Vagina (tissue), 2 donors: ENCODE measurements at regions not wholly inside any gene's neighbourhood (a gene's known extent, or its start where the extent isn't known, plus 50 kb on each side); places are given as distances from the start of the nearest gene placed in this dataset.

ENCODE experiments used
- DNase-seq, 2 donors: peaks; one replicate each; pipeline ENCODE4 v3.0.0-alpha.2; 2017; ENCODE audit errors: extremely low spot score in 2 of 2
- H3K27ac ChIP-seq: fragments of 200-600 bp; sonication (generic); one replicate; pipeline ENCODE4 v1.5.1; 2019
- H3K27me3 ChIP-seq: fragments of 200-600 bp; sonication (generic); one replicate; pipeline ENCODE4 v1.5.1; 2019
- H3K36me3 ChIP-seq, 2 donors: fragments of 200-600 bp; sonication (generic); one replicate each; pipeline ENCODE4 v1.5.1; 2017 to 2019
- H3K4me1 ChIP-seq: fragments of 200-600 bp; sonication (generic); one replicate; pipeline ENCODE4 v1.5.1; 2019
- H3K4me3 ChIP-seq, 2 donors: fragments of 200-600 bp; sonication (generic); 1 replicate in 1 of 2; 2 replicates in 1 of 2; pipeline ENCODE4 v1.5.1; 2016 to 2019
- H3K9me3 ChIP-seq: fragments of 200-600 bp; sonication (generic); one replicate; pipeline ENCODE4 v1.5.1; 2019
- POLR2A ChIP-seq, 2 donors: fragments of 450-650 bp; IDR thresholded peaks; one replicate each; pipeline ENCODE4 v1.6.1; 2017; ENCODE audit warnings: antibody characterized with exemption in 2 of 2, mild to moderate bottlenecking in 2 of 2, moderate library complexity in 2 of 2
- POLR2AphosphoS5 ChIP-seq, 2 donors: sonication (generic); formaldehyde crosslinking; IDR thresholded peaks; one replicate each; pipeline ENCODE4 v1.9.0; 2017; ENCODE audit warnings: antibody characterized with exemption in 2 of 2, mild to moderate bottlenecking in 2 of 2, low read depth in 1 of 2; ENCODE audit not compliant: insufficient read depth in 1 of 2
- intact Hi-C: fragments of 100-400 bp; cut with DNase I; formaldehyde crosslinking; loops from one replicate; pipeline ENCODE4 v1.15.1; 2023
- TF ChIP-seq, protein P1 (sequence below), 3 experiments: fragments of 450-650 bp in 2 of 3; fragments of 200-600 bp in 1 of 3; sonication (generic) in 1 of 3; IDR thresholded peaks; one replicate each; pipeline ENCODE4 v1.5.1; 2017 to 2019; ENCODE audit warnings: antibody characterized with exemption in 3 of 3, mild to moderate bottlenecking in 2 of 3, moderate library complexity in 2 of 3

DNA sequence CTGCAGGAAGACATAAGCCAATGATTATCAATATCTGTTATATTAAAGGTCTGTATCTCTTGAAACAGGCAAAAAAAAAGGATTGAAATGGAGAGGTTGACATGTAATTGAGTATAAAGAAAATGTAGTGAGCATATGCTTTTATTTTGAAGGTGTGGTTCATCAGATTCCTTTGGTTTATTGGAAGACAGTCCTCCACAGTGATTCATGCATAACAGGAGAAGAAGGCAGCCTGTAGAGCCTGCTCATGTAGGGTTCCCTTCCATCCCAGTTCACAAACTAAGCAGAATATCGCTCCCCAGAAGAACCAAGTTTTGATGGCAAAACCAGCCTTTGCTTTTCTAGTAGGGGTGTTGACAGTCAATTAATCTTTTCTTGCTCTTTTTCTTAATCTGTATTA is 1016.8 kb upstream of the ADGRL4 start:
- H3K36me3 ChIP-seq = no peaks in the 10 kb centered on the region
- H3K4me1 ChIP-seq = no peaks in the 10 kb centered on the region
- no peak overlapping the region for H3K27ac ChIP-seq
- intact Hi-C loops = no loop called here
- H3K27me3 ChIP-seq = no peaks in the 10 kb centered on the region
- no peak overlapping the region for H3K4me3 ChIP-seq
- H3K9me3 ChIP-seq = no peaks in the 10 kb centered on the region
- no peak for DNase-seq
- TF ChIP-seq POLR2A (IDR thresholded peaks at IDR 0.05) (no peak), POLR2AphosphoS5 (IDR thresholded peaks at IDR 0.05; ENCODE audit: insufficient read depth in 1 of 2, low read depth in 1 of 2) (no peak)
- TF ChIP-seq, protein P1, sequence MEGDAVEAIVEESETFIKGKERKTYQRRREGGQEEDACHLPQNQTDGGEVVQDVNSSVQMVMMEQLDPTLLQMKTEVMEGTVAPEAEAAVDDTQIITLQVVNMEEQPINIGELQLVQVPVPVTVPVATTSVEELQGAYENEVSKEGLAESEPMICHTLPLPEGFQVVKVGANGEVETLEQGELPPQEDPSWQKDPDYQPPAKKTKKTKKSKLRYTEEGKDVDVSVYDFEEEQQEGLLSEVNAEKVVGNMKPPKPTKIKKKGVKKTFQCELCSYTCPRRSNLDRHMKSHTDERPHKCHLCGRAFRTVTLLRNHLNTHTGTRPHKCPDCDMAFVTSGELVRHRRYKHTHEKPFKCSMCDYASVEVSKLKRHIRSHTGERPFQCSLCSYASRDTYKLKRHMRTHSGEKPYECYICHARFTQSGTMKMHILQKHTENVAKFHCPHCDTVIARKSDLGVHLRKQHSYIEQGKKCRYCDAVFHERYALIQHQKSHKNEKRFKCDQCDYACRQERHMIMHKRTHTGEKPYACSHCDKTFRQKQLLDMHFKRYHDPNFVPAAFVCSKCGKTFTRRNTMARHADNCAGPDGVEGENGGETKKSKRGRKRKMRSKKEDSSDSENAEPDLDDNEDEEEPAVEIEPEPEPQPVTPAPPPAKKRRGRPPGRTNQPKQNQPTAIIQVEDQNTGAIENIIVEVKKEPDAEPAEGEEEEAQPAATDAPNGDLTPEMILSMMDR (IDR thresholded peaks at IDR 0.05) = no peak

DNA sequence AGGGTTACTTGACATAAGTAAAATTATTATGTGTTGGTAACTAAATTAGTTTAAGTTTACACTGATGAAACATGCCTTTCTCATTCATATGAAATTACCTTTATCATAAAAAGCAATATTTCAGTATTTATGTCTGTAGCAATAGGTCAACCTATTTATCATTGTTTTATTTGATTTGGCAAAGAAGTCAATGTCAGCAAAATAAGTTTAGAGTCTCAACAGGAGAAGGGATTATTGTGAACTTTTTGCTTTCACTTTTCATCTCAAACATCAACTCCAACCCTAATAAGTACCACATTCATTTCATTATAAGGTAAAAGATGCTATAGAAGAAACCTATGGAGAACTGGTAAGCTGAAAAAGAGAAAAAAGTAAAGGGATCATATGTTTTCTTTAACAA is 1015.4 kb upstream of the ADGRL4 start:
- no peak overlapping the region for H3K27ac ChIP-seq
- TF ChIP-seq POLR2A (IDR thresholded peaks at IDR 0.05) (no peak), POLR2AphosphoS5 (IDR thresholded peaks at IDR 0.05; ENCODE audit: insufficient read depth in 1 of 2, low read depth in 1 of 2) (no peak)
- TF ChIP-seq, protein P1 (IDR thresholded peaks at IDR 0.05) = no peak
- H3K4me1 ChIP-seq = no peaks in the 10 kb centered on the region
- H3K27me3 ChIP-seq = no peaks in the 10 kb centered on the region
- intact Hi-C loops = no loop called here
- H3K9me3 ChIP-seq = no peaks in the 10 kb centered on the region
- no peak for DNase-seq
- no peak overlapping the region for H3K4me3 ChIP-seq
- no peaks in the 10 kb centered on the region for H3K36me3 ChIP-seq

DNA sequence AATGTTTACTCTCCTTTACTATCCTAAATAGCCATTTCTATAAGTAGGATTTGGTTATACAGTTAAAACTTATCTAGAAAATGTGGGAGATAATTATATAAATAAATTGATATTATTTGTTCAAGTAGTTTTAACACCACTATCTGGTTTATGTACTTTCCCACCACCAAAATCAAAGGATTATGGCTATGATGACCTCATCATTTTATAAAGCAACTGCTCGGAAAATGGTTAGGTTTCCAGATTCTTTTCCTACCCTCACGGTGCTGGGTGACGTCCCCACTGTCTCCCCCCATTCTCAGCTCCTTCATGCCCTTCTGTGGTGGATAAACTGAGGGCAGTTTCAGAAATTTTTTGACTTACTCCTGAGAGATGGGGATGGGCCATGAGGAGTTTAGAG is 1011.8 kb upstream of the ADGRL4 start:
- H3K9me3 ChIP-seq = no peaks in the 10 kb centered on the region
- DNase-seq = no peak
- intact Hi-C loops = no loop called here
- no peak overlapping the region for H3K27ac ChIP-seq
- no peaks in the 10 kb centered on the region for H3K36me3 ChIP-seq
- TF ChIP-seq, protein P1 (IDR thresholded peaks at IDR 0.05) = no peak
- H3K27me3 ChIP-seq = no peaks in the 10 kb centered on the region
- no peaks in the 10 kb centered on the region for H3K4me1 ChIP-seq
- H3K4me3 ChIP-seq = no peak overlapping the region

DNA sequence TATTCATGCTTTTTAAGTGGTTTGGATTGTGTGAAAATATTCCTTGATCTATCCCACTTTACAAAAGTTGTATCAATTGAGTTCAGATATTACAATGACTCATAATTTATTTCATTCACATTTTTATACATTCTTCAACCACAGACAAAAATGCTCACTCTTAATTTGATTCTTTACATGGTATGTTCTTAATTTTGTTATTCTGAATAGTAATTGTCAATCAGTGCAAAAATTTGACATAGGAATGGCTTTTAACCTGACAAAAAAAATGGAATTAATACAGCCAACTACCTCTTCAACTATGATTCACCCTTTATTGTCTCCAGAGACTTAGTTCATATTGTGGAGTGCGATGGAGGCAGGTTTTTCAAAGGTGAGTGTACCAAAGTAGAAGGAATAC is 1002.4 kb upstream of the ADGRL4 start:
- H3K9me3 ChIP-seq = no peaks in the 10 kb centered on the region
- no peak for TF ChIP-seq POLR2A (IDR thresholded peaks at IDR 0.05)
- TF ChIP-seq POLR2AphosphoS5 (IDR thresholded peaks at IDR 0.05; ENCODE audit: insufficient read depth in 1 of 2, low read depth in 1 of 2) = no peak
- TF ChIP-seq, protein P1 (IDR thresholded peaks at IDR 0.05) = no peak
- no peaks in the 10 kb centered on the region for H3K36me3 ChIP-seq
- no peaks in the 10 kb centered on the region for H3K27me3 ChIP-seq
- intact Hi-C loops = no loop called here
- no peak overlapping the region for H3K4me3 ChIP-seq
- no peak for DNase-seq
- H3K27ac ChIP-seq = no peak overlapping the region
- H3K4me1 ChIP-seq = no peaks in the 10 kb centered on the region

DNA sequence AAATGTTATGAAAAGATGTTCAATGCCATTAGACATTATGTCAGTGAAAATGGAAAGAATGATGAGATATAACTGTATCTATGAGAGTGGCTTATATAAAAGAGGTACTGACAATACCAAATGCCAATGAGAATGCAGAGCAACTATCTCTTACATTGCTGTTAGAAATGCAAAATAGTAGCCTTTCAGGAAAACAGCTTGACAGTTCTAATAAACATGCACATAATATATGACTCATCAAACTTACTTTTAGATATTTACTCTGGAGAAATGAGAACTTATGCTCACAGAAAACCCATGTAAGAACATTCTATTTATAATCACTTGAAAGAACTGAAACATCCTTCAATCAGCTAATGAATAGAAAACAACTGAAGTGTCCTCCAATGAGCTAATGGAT is 996.7 kb upstream of the ADGRL4 start:
- DNase-seq = no peak
- no peak overlapping the region for H3K27ac ChIP-seq
- no peaks in the 10 kb centered on the region for H3K4me1 ChIP-seq
- TF ChIP-seq, protein P1 (IDR thresholded peaks at IDR 0.05) = no peak
- TF ChIP-seq POLR2AphosphoS5 (IDR thresholded peaks at IDR 0.05; ENCODE audit: insufficient read depth in 1 of 2, low read depth in 1 of 2) = no peak
- no peak for TF ChIP-seq POLR2A (IDR thresholded peaks at IDR 0.05)
- H3K9me3 ChIP-seq = no peaks in the 10 kb centered on the region
- no peaks in the 10 kb centered on the region for H3K27me3 ChIP-seq
- intact Hi-C loops = no loop called here
- H3K4me3 ChIP-seq = no peak overlapping the region
- H3K36me3 ChIP-seq = no peaks in the 10 kb centered on the region
